ENCODE measurements at regions not wholly inside any gene's neighbourhood (a gene's known extent, or its start where the extent isn't known, plus 50 kb on each side); places are given as distances from the start of the nearest gene placed in this dataset.

GRCh38 chr2:236871500-236872001, 214.1 kb upstream of the COPS8 start:
- DNase-seq (ENCODE audit: low read depth) = no peak

GRCh38 chr2:236872015-236872414, 213.7 kb upstream of the COPS8 start:
- no peak for DNase-seq (ENCODE audit: low read depth)

GRCh38 chr2:236872981-236873380, 212.7 kb upstream of the COPS8 start:
- DNase-seq (ENCODE audit: low read depth) = no peak

GRCh38 chr2:236873636-236874035, 212.1 kb upstream of the COPS8 start:
- no peak for DNase-seq (ENCODE audit: low read depth)

- DNase-seq (ENCODE audit: low read depth) = no peak
These were observed 210.7 kb upstream of the COPS8 start for GRCh38 chr2:236874866-236875481.

- no peak for DNase-seq (ENCODE audit: low read depth)
These were observed 209.7 kb upstream of the COPS8 start for GRCh38 chr2:236875906-236876505.

- DNase-seq (ENCODE audit: low read depth) = no peak
These were observed 209.0 kb upstream of the COPS8 start for GRCh38 chr2:236876642-236877041.

- DNase-seq (ENCODE audit: low read depth) = no peak
These were observed 207.7 kb upstream of the COPS8 start for GRCh38 chr2:236877972-236878371.

- DNase-seq (ENCODE audit: low read depth) = no peak
These were observed 206.2 kb upstream of the COPS8 start for GRCh38 chr2:236879416-236879963.

GRCh38 chr2:236882074-236882473, 203.6 kb upstream of the COPS8 start:
- no peak for DNase-seq (ENCODE audit: low read depth)

- DNase-seq (ENCODE audit: low read depth) = no peak
These were observed 202.8 kb upstream of the COPS8 start for GRCh38 chr2:236882930-236883329.

GRCh38 chr2:236883819-236884218, 201.9 kb upstream of the COPS8 start:
- no peak for DNase-seq (ENCODE audit: low read depth)

- no peak for DNase-seq (ENCODE audit: low read depth)
These were observed 201.0 kb upstream of the COPS8 start for GRCh38 chr2:236884569-236885175.

- DNase-seq (ENCODE audit: low read depth) = no peak
These were observed 199.2 kb upstream of the COPS8 start for GRCh38 chr2:236886456-236886855.

- no peak for DNase-seq (ENCODE audit: low read depth)
These were observed 198.2 kb upstream of the COPS8 start for GRCh38 chr2:236887531-236887930.

GRCh38 chr2:236887953-236888793, 197.5 kb upstream of the COPS8 start:
- no peak for DNase-seq (ENCODE audit: low read depth)

GRCh38 chr2:236888794-236889780, 196.6 kb upstream of the COPS8 start:
- DNase-seq (ENCODE audit: low read depth) = no peak

GRCh38 chr2:236889791-236890704, 195.6 kb upstream of the COPS8 start:
- no peak for DNase-seq (ENCODE audit: low read depth)

GRCh38 chr2:236892721-236893120, 193.0 kb upstream of the COPS8 start:
- no peak for DNase-seq (ENCODE audit: low read depth)

GRCh38 chr2:236894791-236895190, 190.9 kb upstream of the COPS8 start:
- no peak for DNase-seq (ENCODE audit: low read depth)
